K562 (cell line): ENCODE measurements at regions not wholly inside any gene's neighbourhood (a gene's known extent, or its start where the extent isn't known, plus 50 kb on each side); places are given as distances from the start of the nearest gene placed in this dataset.

Source experiments
- ATAC-seq: fragments of 200-7000 bp; cut with Tn5 transposase; 3 replicates; pipeline ENCODE4 v1.9.1; 2020; ENCODE audit warnings: moderate library complexity
- BruUV-seq: library from RNA; stranded (reverse); fragments of 400-500 nt; replicated peaks from 2 replicates; lab custom pipeline; 2021; lab: Mats Ljungman, UMichigan
- CTCF ChIA-PET: fragments of 300-600 bp; formaldehyde crosslinking; extraction: SDS; loops from one replicate; lab custom pipeline; 2021; ENCODE audit warnings: low intra/inter-chr PET ratio; lab: Yijun Ruan, JAX
- POLR2A ChIA-PET: fragments of 300-600, 350-650 bp; sonication (Branson Sonifier 250); formaldehyde crosslinking; extraction: SDS; loops from one replicate; lab custom pipeline; 2021; ENCODE audit warnings: antibody characterized with exemption, inconsistent platforms; lab: Yijun Ruan, JAX
- DNase-seq, 4 experiments: peaks; one replicate each; pipeline versions ENCODE4 v3.0.0 to v3.0.0-alpha.2; 2011 to 2018; ENCODE audit warnings: low spot score in 3 of 4, mixed read lengths in 3 of 4; ENCODE audit errors: extremely low read depth in 1 of 4
- FAIRE-seq: peaks from 2 replicates; lab custom pipeline; 2011; peaks lifted over from hg19 to GRCh38; lab: Jason Lieb, UNC
- H2AFZ ChIP-seq: 2 replicates; pipeline ENCODE4 v1.6.0; 2011; ENCODE audit warnings: low read depth, low read length, control low read depth, inconsistent platforms
- H3K27ac ChIP-seq: fragments of 200-600 bp; 3 replicates; pipeline ENCODE4 v1.8.0; 2011; ENCODE audit warnings: low read depth, mild to moderate bottlenecking, control low read depth, inconsistent platforms, low read length, moderate library complexity, mixed read lengths; ENCODE audit errors: extremely low read depth
- H3K27me3 ChIP-seq, 2 experiments: fragments of 300-600 bp in 1 of 2; 2 replicates in 1 of 2; 3 replicates in 1 of 2; pipeline versions ENCODE4 v1.6.0 to v1.8.0; 2011; ENCODE audit warnings: inconsistent platforms in 2 of 2, low read length in 2 of 2, mild to moderate bottlenecking in 1 of 2, mixed read lengths in 1 of 2, moderate library complexity in 1 of 2; ENCODE audit not compliant: control insufficient read depth in 2 of 2, insufficient read depth in 2 of 2
- H3K36me3 ChIP-seq: fragments of 300-600 bp; 3 replicates; pipeline ENCODE4 v1.8.0; 2011; ENCODE audit warnings: mild to moderate bottlenecking, low read length, inconsistent platforms; ENCODE audit not compliant: control insufficient read depth, insufficient read depth
- H3K4me1 ChIP-seq, 2 experiments: fragments of 200-600 bp in 1 of 2; replicated peaks in 1 of 2; 2 replicates in 1 of 2; 3 replicates in 1 of 2; pipeline versions ENCODE4 v1.5.1 to v1.8.0; 2011; ENCODE audit warnings: inconsistent platforms in 2 of 2, low read length in 2 of 2, mild to moderate bottlenecking in 1 of 2, mixed read lengths in 1 of 2, moderate library complexity in 1 of 2; ENCODE audit not compliant: control insufficient read depth in 2 of 2, insufficient read depth in 2 of 2
- H3K4me2 ChIP-seq: 2 replicates; pipeline ENCODE4 v1.6.1; 2011; ENCODE audit warnings: low read length, control low read depth, inconsistent platforms, mixed read lengths; ENCODE audit not compliant: insufficient read depth
- H3K4me3 ChIP-seq: fragments of 200-600 bp; sonication (generic), shearing (Covaris generic); 2 replicates; pipeline ENCODE4 v1.5.1; 2016; ENCODE audit warnings: control low read depth, inconsistent platforms
- H3K79me2 ChIP-seq: fragments of 200-600 bp; 3 replicates; pipeline ENCODE4 v1.8.0; 2011; ENCODE audit warnings: low read length, inconsistent platforms; ENCODE audit not compliant: control insufficient read depth, insufficient read depth
- H3K9ac ChIP-seq, 2 experiments: 2 replicates each; pipeline versions ENCODE4 v1.6.0 to v1.6.1; 2011; ENCODE audit warnings: low read depth in 2 of 2, low read length in 2 of 2, control low read depth in 1 of 2, inconsistent platforms in 1 of 2, mild to moderate bottlenecking in 1 of 2, mixed read lengths in 1 of 2; ENCODE audit not compliant: insufficient read depth in 1 of 2
- H3K9me1 ChIP-seq: one replicate; pipeline ENCODE4 v1.6.0; 2011; ENCODE audit warnings: inconsistent platforms, mild to moderate bottlenecking, low read length, moderate library complexity; ENCODE audit not compliant: control insufficient read depth, insufficient read depth
- H3K9me3 ChIP-seq: replicated peaks from 2 replicates; pipeline ENCODE4 v1.5.1; 2011; ENCODE audit warnings: low read depth, low read length, inconsistent platforms; ENCODE audit not compliant: control insufficient read depth, insufficient read depth
- H4K20me1 ChIP-seq: replicated peaks from 2 replicates; pipeline ENCODE4 v1.6.1; 2011; ENCODE audit warnings: low read length, inconsistent platforms, mixed read lengths; ENCODE audit not compliant: control insufficient read depth, insufficient read depth
- ADNP ChIP-seq: fragments of 200-800 bp; sonication (Bioruptor generic); IDR thresholded peaks from 2 replicates; pipeline ENCODE4 v1.6.1; 2016; ENCODE audit warnings: missing genetic modification characterization, missing compliant biosample characterization
- COPS2 ChIP-seq: fragments of 450-650 bp; conservative IDR thresholded peaks from 2 replicates; pipeline ENCODE4 v1.6.1; 2016; ENCODE audit warnings: mild to moderate bottlenecking, moderate library complexity
- ELF1 ChIP-seq: fragments of 200-800 bp; sonication (Bioruptor generic); IDR thresholded peaks from 2 replicates; pipeline ENCODE4 v1.6.1; 2016; ENCODE audit warnings: missing genetic modification characterization, missing compliant biosample characterization
- GTF2A2 ChIP-seq: IDR thresholded peaks from 2 replicates; pipeline ENCODE4 v1.6.1; 2016; ENCODE audit warnings: mild to moderate bottlenecking, missing genetic modification characterization, missing compliant biosample characterization
- GTF2E2 ChIP-seq: fragments of 200-800 bp; sonication (Bioruptor generic); IDR thresholded peaks from 2 replicates; pipeline ENCODE4 v1.6.1; 2016; ENCODE audit warnings: missing genetic modification characterization, missing compliant biosample characterization
- KDM1A ChIP-seq, 2 experiments: fragments of 450-650 bp; IDR thresholded peaks; 2 replicates each; pipeline ENCODE4 v1.6.1; 2016; ENCODE audit warnings: mild to moderate bottlenecking in 2 of 2
- MTF1 ChIP-seq: fragments of 250-450 bp; sonication (Bioruptor Pico); IDR thresholded peaks from 2 replicates; pipeline ENCODE4 v1.9.0; 2021; ENCODE audit warnings: moderate library complexity, mild to moderate bottlenecking, inconsistent platforms, borderline replicate concordance
- PRPF4 ChIP-seq: fragments of 200-400 bp; formaldehyde crosslinking; IDR thresholded peaks from one replicate; pipeline ENCODE4 v1.6.1; 2017; ENCODE audit warnings: low read length, low read depth, mild to moderate bottlenecking; ENCODE audit not compliant: insufficient read depth, poor library complexity, severe bottlenecking
- RBM17 ChIP-seq: fragments of 200-400 bp; formaldehyde crosslinking; IDR thresholded peaks from 2 replicates; pipeline ENCODE4 v1.6.1; 2017; ENCODE audit warnings: low read depth, mild to moderate bottlenecking, low read length, borderline replicate concordance
- SAFB ChIP-seq: fragments of 200-400 bp; formaldehyde crosslinking; IDR thresholded peaks from 2 replicates; pipeline ENCODE4 v1.6.1; 2017; ENCODE audit warnings: low read depth, low read length, borderline replicate concordance
- SREBF1 ChIP-seq: fragments of 150-350 bp; IDR thresholded peaks from 2 replicates; pipeline ENCODE4 v1.6.1; 2014; ENCODE audit warnings: antibody characterized with exemption, low read depth, low read length, borderline replicate concordance
- TAL1 ChIP-seq: fragments of 450-650 bp; IDR thresholded peaks from 2 replicates; pipeline ENCODE4 v1.6.1; 2016; ENCODE audit warnings: mild to moderate bottlenecking
- WGBS: fragments of 100-300 bp; shearing (Covaris generic); methylation state at CpG from one replicate; pipeline ENCODE4 v1.1.6; 2016; ENCODE audit warnings: low coverage, mixed read lengths; ENCODE audit not compliant: insufficient coverage; ENCODE audit errors: missing lambda C conversion rate; 5-methylcytosine and 5-hydroxymethylcytosine counted together
- in situ Hi-C: fragments of 300-500 bp; cut with MboI; formaldehyde crosslinking; loops from 4 replicates; pipeline ENCODE4 v1.15.0; 2018; ENCODE audit warnings: inconsistent platforms, mixed read lengths
- intact Hi-C: fragments of 100-400 bp; cut with micrococcal nuclease; formaldehyde crosslinking; loops from 2 replicates; pipeline ENCODE4 v1.14.2; 2022
- TF ChIP-seq, protein P1 (sequence below): fragments of 450-650 bp; conservative IDR thresholded peaks from 2 replicates; pipeline ENCODE4 v1.6.1; 2016; ENCODE audit warnings: missing genetic modification characterization, low read depth, mild to moderate bottlenecking, control low read depth, missing compliant biosample characterization

DNA sequence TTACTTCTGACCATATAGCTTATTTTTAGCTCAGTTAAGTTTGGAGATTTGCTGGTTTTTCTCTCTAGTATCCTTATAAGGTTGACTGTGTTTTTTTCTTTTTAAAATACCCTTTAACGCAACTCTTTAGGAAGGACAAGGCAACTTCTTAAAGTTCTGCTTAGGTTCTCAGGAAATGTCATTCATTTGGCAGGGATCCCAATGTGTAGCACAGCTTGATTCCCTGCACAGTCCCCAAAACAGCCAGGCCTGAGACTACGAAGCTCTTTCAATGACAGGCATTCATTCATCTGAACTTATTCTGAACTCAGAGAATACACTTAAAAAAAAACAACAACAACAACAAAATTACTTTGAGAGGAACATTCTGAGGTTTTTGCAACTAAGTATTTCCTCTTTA, 1765.8 kb downstream of the PCDH7 start:
- H3K4me2 ChIP-seq: no peak overlapping the region
- in situ Hi-C loops (no loop called here), intact Hi-C loops (no loop called here)
- H3K9me1 ChIP-seq: no peaks in the 10 kb centered on the region
- no peaks in the 10 kb centered on the region for H4K20me1 ChIP-seq
- ChIA-PET CTCF (no interaction called here), POLR2A (no interaction called here)
- no peaks in the 10 kb centered on the region for H3K4me1 ChIP-seq
- H3K4me3 ChIP-seq: no peak overlapping the region
- no peaks in the 10 kb centered on the region for H3K36me3 ChIP-seq
- no TSS peak for BruUV-seq
- H2AFZ ChIP-seq: no peak overlapping the region
- H3K27me3 ChIP-seq: no peaks in the 10 kb centered on the region
- no peak overlapping the region for H3K9ac ChIP-seq
- TF ChIP-seq, protein P1, sequence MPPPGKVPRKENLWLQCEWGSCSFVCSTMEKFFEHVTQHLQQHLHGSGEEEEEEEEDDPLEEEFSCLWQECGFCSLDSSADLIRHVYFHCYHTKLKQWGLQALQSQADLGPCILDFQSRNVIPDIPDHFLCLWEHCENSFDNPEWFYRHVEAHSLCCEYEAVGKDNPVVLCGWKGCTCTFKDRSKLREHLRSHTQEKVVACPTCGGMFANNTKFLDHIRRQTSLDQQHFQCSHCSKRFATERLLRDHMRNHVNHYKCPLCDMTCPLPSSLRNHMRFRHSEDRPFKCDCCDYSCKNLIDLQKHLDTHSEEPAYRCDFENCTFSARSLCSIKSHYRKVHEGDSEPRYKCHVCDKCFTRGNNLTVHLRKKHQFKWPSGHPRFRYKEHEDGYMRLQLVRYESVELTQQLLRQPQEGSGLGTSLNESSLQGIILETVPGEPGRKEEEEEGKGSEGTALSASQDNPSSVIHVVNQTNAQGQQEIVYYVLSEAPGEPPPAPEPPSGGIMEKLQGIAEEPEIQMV (tag): no peak
- no peak for TF ChIP-seq ADNP
- TF ChIP-seq KDM1A (IDR thresholded peaks at IDR 0.05): no peak
- TF ChIP-seq GTF2A2 (tag): no peak
- no peak for TF ChIP-seq ELF1 (tag)
- TF ChIP-seq RBM17: no peak
- TF ChIP-seq GTF2E2 (tag): no peak
- no peak for TF ChIP-seq PRPF4
- TF ChIP-seq SREBF1: no peak
- no peak for TF ChIP-seq TAL1
- TF ChIP-seq COPS2: no peak
- TF ChIP-seq SAFB: no peak
- no peak for TF ChIP-seq MTF1 (CRISPR knock-in tag)
- ATAC-seq (no peak), FAIRE-seq (no peak), DNase-seq (no peak)
- WGBS: 0% methylated on average over 2 of the region's 2 CpGs
- H3K79me2 ChIP-seq: no peaks in the 10 kb centered on the region
- H3K9me3 ChIP-seq: no peaks in the 10 kb centered on the region
- no peak overlapping the region for H3K27ac ChIP-seq
